Esophagus muscularis mucosa (tissue), 4 donors: ENCODE measurements at regions not wholly inside any gene's neighbourhood (a gene's known extent, or its start where the extent isn't known, plus 50 kb on each side); places are given as distances from the start of the nearest gene placed in this dataset.

ENCODE experiments used
- DNase-seq: peaks from one replicate; pipeline ENCODE4 v3.0.0-alpha.2; 2017; ENCODE audit errors: extremely low spot score
- H3K27ac ChIP-seq, 4 donors: fragments of 200-600 bp; sonication (generic); replicated peaks in 1 of 4; 1 replicate in 3 of 4; 2 replicates in 1 of 4; pipeline ENCODE4 v1.5.1; 2016 to 2019; ENCODE audit warnings: mild to moderate bottlenecking in 1 of 4
- H3K27me3 ChIP-seq, 4 donors: fragments of 200-600 bp; sonication (generic); one replicate each; pipeline versions ENCODE4 v1.5.1 to v1.6.0; 2016 to 2019
- H3K36me3 ChIP-seq, 4 donors: fragments of 200-600 bp; sonication (generic); one replicate each; pipeline ENCODE4 v1.5.1; 2016 to 2019
- H3K4me1 ChIP-seq, 4 donors: fragments of 200-600 bp; sonication (generic); one replicate each; pipeline ENCODE4 v1.5.1; 2016 to 2019
- H3K4me3 ChIP-seq, 4 donors: fragments of 200-600 bp; sonication (generic); 1 replicate in 2 of 4; 2 replicates in 2 of 4; pipeline ENCODE4 v1.5.1; 2016 to 2019; ENCODE audit warnings: mild to moderate bottlenecking in 4 of 4, moderate library complexity in 1 of 4
- H3K9me3 ChIP-seq, 4 donors: fragments of 200-600 bp; sonication (generic); 1 replicate in 3 of 4; 2 replicates in 1 of 4; pipeline ENCODE4 v1.5.1; 2016 to 2019
- EP300 ChIP-seq: sonication (generic); formaldehyde crosslinking; IDR thresholded peaks from one replicate; pipeline ENCODE4 v1.6.1; 2017; ENCODE audit warnings: antibody characterized with exemption
- POLR2A ChIP-seq: fragments of 450-650 bp; IDR thresholded peaks from one replicate; pipeline ENCODE4 v1.6.1; 2017; ENCODE audit warnings: antibody characterized with exemption, moderate library complexity, mild to moderate bottlenecking, low read depth
- POLR2AphosphoS5 ChIP-seq, 2 donors: sonication (generic); formaldehyde crosslinking; IDR thresholded peaks; one replicate each; pipeline ENCODE4 v1.6.1; 2017; ENCODE audit warnings: antibody characterized with exemption in 2 of 2
- WGBS: methylation state at CpG from one replicate; pipeline ENCODE4 v1.1.5; 2018; 5-methylcytosine and 5-hydroxymethylcytosine counted together
- intact Hi-C: fragments of 100-400 bp; cut with DNase I; formaldehyde crosslinking; loops from one replicate; pipeline ENCODE4 v1.15.1; 2023
- TF ChIP-seq, protein P1 (sequence below), 3 experiments: fragments of 200-600 bp in 2 of 3; fragments of 450-650 bp in 1 of 3; sonication (generic) in 2 of 3; IDR thresholded peaks; one replicate each; pipeline ENCODE4 v1.5.1; 2017 to 2019; ENCODE audit warnings: antibody characterized with exemption in 3 of 3, mild to moderate bottlenecking in 2 of 3, moderate library complexity in 1 of 3

GRCh38 chr18:38900445-38900844 lies 1334.8 kb upstream of the CELF4 start:
- Histone ChIP-seq H3K4me3 (no peak overlapping the region), H3K36me3 (no peaks in the 10 kb centered on the region), H3K27me3 (no peaks in the 10 kb centered on the region), H3K9me3 (no peaks in the 10 kb centered on the region), H3K4me1 (no peaks in the 10 kb centered on the region), H3K27ac (no peak overlapping the region)
- WGBS = 74% methylated on average over 4 of the region's 4 CpGs
- intact Hi-C loops = no loop called here
- no peak for TF ChIP-seq EP300
- TF ChIP-seq POLR2A = no peak
- TF ChIP-seq, protein P1, sequence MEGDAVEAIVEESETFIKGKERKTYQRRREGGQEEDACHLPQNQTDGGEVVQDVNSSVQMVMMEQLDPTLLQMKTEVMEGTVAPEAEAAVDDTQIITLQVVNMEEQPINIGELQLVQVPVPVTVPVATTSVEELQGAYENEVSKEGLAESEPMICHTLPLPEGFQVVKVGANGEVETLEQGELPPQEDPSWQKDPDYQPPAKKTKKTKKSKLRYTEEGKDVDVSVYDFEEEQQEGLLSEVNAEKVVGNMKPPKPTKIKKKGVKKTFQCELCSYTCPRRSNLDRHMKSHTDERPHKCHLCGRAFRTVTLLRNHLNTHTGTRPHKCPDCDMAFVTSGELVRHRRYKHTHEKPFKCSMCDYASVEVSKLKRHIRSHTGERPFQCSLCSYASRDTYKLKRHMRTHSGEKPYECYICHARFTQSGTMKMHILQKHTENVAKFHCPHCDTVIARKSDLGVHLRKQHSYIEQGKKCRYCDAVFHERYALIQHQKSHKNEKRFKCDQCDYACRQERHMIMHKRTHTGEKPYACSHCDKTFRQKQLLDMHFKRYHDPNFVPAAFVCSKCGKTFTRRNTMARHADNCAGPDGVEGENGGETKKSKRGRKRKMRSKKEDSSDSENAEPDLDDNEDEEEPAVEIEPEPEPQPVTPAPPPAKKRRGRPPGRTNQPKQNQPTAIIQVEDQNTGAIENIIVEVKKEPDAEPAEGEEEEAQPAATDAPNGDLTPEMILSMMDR (IDR thresholded peaks at IDR 0.05) = no peak
- TF ChIP-seq POLR2AphosphoS5 (IDR thresholded peaks at IDR 0.05) = no peak
- DNase-seq = no peak

- Histone ChIP-seq H3K9me3 (no peaks in the 10 kb centered on the region), H3K4me1 (no peaks in the 10 kb centered on the region), H3K27ac (no peak overlapping the region), H3K4me3 (no peak overlapping the region), H3K27me3 (no peaks in the 10 kb centered on the region), H3K36me3 (no peaks in the 10 kb centered on the region)
- TF ChIP-seq, protein P1 (IDR thresholded peaks at IDR 0.05) = no peak
- no peak for TF ChIP-seq POLR2A
- no peak for TF ChIP-seq POLR2AphosphoS5 (IDR thresholded peaks at IDR 0.05)
- no peak for TF ChIP-seq EP300
- intact Hi-C loops = no loop called here
- WGBS = 95% methylated on average over 2 of the region's 2 CpGs
- DNase-seq = no peak
Observed at GRCh38 chr18:38900031-38900430, 1334.4 kb upstream of the CELF4 start.

- Histone ChIP-seq H3K4me1 (no peaks in the 10 kb centered on the region), H3K4me3 (no peak overlapping the region), H3K9me3 (no peaks in the 10 kb centered on the region), H3K36me3 (no peaks in the 10 kb centered on the region), H3K27me3 (no peaks in the 10 kb centered on the region), H3K27ac (no peak overlapping the region)
- 73% methylated on average over 2 of the region's 2 CpGs for WGBS
- no peak for DNase-seq
- TF ChIP-seq EP300 (no peak), POLR2AphosphoS5 (IDR thresholded peaks at IDR 0.05) (no peak), POLR2A (no peak)
- TF ChIP-seq, protein P1 (IDR thresholded peaks at IDR 0.05) = no peak
- intact Hi-C loops = no loop called here
Observed at GRCh38 chr18:38899252-38899651, 1333.7 kb upstream of the CELF4 start.

DNA sequence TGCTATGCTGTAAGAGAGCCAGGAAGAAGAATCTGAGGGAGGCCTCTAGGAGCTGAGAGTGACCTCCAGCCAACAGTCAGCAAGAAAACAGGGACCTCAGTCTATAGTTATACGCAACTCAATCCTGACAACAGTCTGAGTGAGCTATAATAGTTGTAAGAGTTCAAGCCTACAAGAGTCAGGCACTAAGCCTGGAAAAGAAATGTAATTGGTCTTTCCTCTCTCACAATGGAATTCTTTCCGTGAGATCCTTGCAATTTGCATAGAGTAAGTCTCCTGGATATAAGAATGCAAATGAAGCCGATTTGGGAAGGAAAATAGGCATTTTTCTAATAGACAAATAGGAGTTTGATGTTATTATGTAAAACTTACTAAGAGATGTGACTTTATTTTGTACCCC lies 1332.6 kb upstream of the CELF4 start:
- no peaks in the 10 kb centered on the region for H3K4me1 ChIP-seq
- no peak overlapping the region for H3K27ac ChIP-seq
- H3K36me3 ChIP-seq = no peaks in the 10 kb centered on the region
- intact Hi-C loops = no loop called here
- 78% methylated on average over 3 of the region's 3 CpGs for WGBS
- TF ChIP-seq, protein P1 (IDR thresholded peaks at IDR 0.05) = no peak
- TF ChIP-seq EP300 (no peak), POLR2AphosphoS5 (IDR thresholded peaks at IDR 0.05) (no peak), POLR2A (no peak)
- H3K9me3 ChIP-seq = no peaks in the 10 kb centered on the region
- DNase-seq = no peak
- no peak overlapping the region for H3K4me3 ChIP-seq
- H3K27me3 ChIP-seq = no peaks in the 10 kb centered on the region

GRCh38 chr18:38895560-38895959 lies 1330.0 kb upstream of the CELF4 start:
- TF ChIP-seq POLR2A (no peak), EP300 (no peak), POLR2AphosphoS5 (IDR thresholded peaks at IDR 0.05) (no peak)
- TF ChIP-seq, protein P1 (IDR thresholded peaks at IDR 0.05) = no peak
- no peak overlapping the region for H3K4me3 ChIP-seq
- H3K9me3 ChIP-seq = no peaks in the 10 kb centered on the region
- H3K27me3 ChIP-seq = no peaks in the 10 kb centered on the region
- no peak for DNase-seq
- intact Hi-C loops = no loop called here
- no peaks in the 10 kb centered on the region for H3K4me1 ChIP-seq
- no peak overlapping the region for H3K27ac ChIP-seq
- H3K36me3 ChIP-seq = no peaks in the 10 kb centered on the region
- WGBS = 26% methylated on average over 2 of the region's 2 CpGs
